GM20000 (cell line): ENCODE measurements at regions not wholly inside any gene's neighbourhood (a gene's known extent, or its start where the extent isn't known, plus 50 kb on each side); places are given as distances from the start of the nearest gene placed in this dataset.

Source experiments
- DNase-seq: peaks from one replicate; pipeline ENCODE4 v3.0.0; 2012; ENCODE audit warnings: low spot score
- CTCF ChIP-seq: IDR thresholded peaks from 2 replicates; pipeline ENCODE4 v1.5.1; 2012; ENCODE audit warnings: mild to moderate bottlenecking, control low read depth; ENCODE audit errors: extremely low read depth, missing control alignments

GRCh38 chr6:51098246-51098645 is 279.6 kb downstream of the TFAP2B start:
- no peak for TF ChIP-seq CTCF
- no peak for DNase-seq

DNA sequence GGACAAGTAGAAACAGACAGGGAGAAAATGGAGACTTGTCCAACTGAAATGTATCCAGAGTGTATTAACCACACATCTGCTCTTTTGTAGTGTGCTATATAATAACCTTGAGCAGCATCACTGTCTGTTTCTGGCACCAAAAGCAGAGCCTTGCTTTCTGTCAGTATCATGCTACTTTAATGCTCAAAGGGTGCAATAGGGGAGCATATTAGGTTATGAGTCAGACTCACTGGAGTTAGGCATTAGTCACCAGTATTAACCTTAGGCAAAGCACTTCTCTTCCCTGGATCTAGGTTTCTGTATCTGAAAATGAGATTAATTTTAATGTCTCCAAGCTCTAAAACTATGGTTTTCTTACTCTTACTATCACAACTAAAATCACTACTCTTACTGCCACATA is 280.1 kb downstream of the TFAP2B start:
- no peak for DNase-seq
- TF ChIP-seq CTCF = no peak

DNA sequence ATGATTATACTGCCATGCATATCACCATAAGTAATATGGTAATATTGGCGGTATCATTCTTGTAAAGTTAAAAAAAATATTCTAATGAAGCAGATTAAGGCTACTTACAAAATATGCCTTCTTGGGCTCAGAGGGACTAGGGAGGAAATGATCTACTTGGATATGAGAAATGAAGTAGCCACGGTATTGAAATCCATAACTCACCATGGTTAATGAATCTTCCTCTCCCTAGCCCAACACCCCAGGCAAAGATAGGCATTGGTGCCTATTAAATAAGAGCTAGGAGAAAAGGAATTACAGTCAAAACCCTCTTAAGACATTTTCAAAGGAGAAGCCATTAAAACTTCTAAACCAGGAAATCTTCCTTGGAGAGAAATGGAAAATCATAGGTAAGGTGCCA is 280.5 kb downstream of the TFAP2B start:
- no peak for DNase-seq
- no peak for TF ChIP-seq CTCF

GRCh38 chr6:51105357-51105756 is 286.7 kb downstream of the TFAP2B start:
- TF ChIP-seq CTCF = no peak
- DNase-seq = no peak

DNA sequence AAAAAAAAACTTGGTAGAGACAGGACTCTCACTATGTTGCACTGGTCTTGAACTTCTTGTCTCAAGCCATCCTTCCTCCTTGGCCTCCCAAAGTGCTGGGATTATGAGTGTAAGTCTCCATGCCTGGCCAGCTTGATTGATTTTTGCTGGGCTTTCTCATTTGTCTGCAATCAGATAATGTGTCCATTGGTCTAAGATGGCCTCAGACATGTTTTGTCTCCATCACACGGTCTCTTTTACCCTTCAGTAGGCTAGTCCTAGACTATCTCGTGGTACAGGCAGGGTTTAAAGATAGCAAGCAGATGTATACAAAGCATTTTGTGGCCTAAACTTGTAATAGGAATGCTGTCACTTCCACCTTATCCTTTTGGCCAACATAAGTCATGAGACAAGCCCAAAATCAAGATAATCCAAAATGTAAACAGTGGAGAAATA is 289.1 kb downstream of the TFAP2B start:
- no peak for TF ChIP-seq CTCF
- DNase-seq = no peak

GRCh38 chr6:51108563-51109234 is 290.0 kb downstream of the TFAP2B start:
- no peak for TF ChIP-seq CTCF
- DNase-seq = no peak

DNA sequence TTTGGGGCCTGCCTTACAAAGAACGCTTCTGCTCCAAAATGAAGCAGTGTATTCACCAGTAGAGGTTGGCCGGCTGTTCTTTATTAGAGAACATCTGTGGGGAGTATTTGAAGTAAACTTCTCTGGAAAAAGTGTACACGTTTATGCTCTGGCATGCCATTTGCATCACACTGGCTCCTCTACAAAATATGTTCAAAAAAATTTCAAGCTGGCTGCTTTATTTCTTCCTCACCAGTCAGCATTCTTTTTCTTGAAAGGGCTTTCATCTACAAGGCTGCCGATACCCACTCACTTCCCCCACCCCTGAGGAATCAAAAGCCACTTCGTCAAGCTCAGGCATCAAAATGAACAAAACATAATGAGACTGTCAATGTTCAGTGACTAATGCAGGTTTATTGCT is 294.1 kb downstream of the TFAP2B start:
- no peak for DNase-seq
- no peak for TF ChIP-seq CTCF
